AG04449 (cell line): ENCODE measurements at regions not wholly inside any gene's neighbourhood (a gene's known extent, or its start where the extent isn't known, plus 50 kb on each side); places are given as distances from the start of the nearest gene placed in this dataset.

ENCODE experiments used
- CTCF ChIA-PET: fragments of 350-600 bp; formaldehyde crosslinking; extraction: SDS; loops from one replicate; lab custom pipeline; 2021; ENCODE audit warnings: antibody characterized with exemption; lab: Yijun Ruan, JAX
- POLR2A ChIA-PET: fragments of 400-600, 350-600 bp; formaldehyde crosslinking; extraction: SDS; loops from one replicate; lab custom pipeline; 2020; ENCODE audit warnings: antibody characterized with exemption, inconsistent platforms; lab: Yijun Ruan, JAX
- DNase-seq: peaks from one replicate; pipeline ENCODE4 v3.0.0-alpha.2; 2010; ENCODE audit warnings: low read depth, low spot score
- H3K4me3 ChIP-seq: 2 replicates; pipeline ENCODE4 v1.5.1; 2011; ENCODE audit warnings: low read depth, mild to moderate bottlenecking, control low read depth, low read length
- TF ChIP-seq, protein P1 (sequence below): IDR thresholded peaks from one replicate; pipeline ENCODE4 v1.5.1; 2011; ENCODE audit warnings: mild to moderate bottlenecking, moderate library complexity, low read length, control low read depth, inconsistent platforms; ENCODE audit not compliant: insufficient read depth; ENCODE audit errors: missing control alignments

GRCh38 chr3:64297563-64297962 is 72.3 kb upstream of the PRICKLE2 start:
- no peak overlapping the region for H3K4me3 ChIP-seq
- DNase-seq = no peak
- POLR2A ChIA-PET = no interaction called here
- TF ChIP-seq, protein P1, sequence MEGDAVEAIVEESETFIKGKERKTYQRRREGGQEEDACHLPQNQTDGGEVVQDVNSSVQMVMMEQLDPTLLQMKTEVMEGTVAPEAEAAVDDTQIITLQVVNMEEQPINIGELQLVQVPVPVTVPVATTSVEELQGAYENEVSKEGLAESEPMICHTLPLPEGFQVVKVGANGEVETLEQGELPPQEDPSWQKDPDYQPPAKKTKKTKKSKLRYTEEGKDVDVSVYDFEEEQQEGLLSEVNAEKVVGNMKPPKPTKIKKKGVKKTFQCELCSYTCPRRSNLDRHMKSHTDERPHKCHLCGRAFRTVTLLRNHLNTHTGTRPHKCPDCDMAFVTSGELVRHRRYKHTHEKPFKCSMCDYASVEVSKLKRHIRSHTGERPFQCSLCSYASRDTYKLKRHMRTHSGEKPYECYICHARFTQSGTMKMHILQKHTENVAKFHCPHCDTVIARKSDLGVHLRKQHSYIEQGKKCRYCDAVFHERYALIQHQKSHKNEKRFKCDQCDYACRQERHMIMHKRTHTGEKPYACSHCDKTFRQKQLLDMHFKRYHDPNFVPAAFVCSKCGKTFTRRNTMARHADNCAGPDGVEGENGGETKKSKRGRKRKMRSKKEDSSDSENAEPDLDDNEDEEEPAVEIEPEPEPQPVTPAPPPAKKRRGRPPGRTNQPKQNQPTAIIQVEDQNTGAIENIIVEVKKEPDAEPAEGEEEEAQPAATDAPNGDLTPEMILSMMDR = no peak
- CTCF ChIA-PET = interaction anchor here (1.6 kb wide), 1 partner anchor 268 kb away, joined by 4 read pairs; no protein-coding TSS in a partner anchor

DNA sequence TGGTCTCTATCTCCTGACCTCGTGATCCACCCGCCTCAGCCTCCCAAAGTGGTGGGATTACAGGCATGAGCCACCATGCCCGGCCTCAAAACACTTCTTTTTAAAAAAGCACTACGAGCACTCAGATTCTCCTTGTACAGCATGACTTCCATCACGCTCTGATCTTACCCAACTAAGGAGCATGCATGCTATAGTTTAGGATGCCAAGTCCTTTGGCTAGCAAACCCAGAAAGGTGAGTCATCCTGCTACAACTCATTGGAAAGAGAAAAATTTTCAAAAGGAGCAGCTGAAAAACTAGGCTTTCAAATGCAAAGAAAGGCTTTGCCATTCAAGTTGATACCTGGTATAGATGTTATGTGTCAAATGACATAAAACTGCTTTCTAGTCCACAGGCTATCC is 70.3 kb upstream of the PRICKLE2 start:
- H3K4me3 ChIP-seq = no peak overlapping the region
- DNase-seq = peak; percentile 71
- ChIA-PET POLR2A (no interaction called here), CTCF (no interaction called here)
- TF ChIP-seq, protein P1 = no peak

- TF ChIP-seq, protein P1 = no peak
- ChIA-PET CTCF (no interaction called here), POLR2A (no interaction called here)
- H3K4me3 ChIP-seq = no peak overlapping the region
- no peak for DNase-seq
Observed at GRCh38 chr3:64294771-64295170, 69.5 kb upstream of the PRICKLE2 start.

DNA sequence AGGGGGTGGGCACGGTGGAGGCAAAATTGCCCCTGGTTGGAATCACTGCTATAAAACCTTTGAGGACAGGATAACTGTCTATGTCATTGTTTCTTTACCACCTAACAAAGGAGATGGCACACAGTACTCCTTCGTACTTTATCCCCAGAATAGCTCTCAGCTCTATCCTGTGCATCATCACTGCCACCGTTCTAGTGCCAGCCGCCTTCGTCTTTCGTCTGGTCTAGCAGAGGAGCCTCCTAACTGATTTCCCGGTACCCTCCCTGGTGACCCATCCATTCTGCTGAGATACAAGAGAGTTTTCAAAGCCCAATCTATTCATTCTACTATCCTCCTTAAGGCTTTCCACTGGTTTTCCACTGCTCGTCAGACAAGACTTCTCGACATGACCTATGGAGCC is 67.9 kb upstream of the PRICKLE2 start:
- no peak overlapping the region for H3K4me3 ChIP-seq
- ChIA-PET CTCF (no interaction called here), POLR2A (no interaction called here)
- DNase-seq = no peak
- TF ChIP-seq, protein P1 = no peak

DNA sequence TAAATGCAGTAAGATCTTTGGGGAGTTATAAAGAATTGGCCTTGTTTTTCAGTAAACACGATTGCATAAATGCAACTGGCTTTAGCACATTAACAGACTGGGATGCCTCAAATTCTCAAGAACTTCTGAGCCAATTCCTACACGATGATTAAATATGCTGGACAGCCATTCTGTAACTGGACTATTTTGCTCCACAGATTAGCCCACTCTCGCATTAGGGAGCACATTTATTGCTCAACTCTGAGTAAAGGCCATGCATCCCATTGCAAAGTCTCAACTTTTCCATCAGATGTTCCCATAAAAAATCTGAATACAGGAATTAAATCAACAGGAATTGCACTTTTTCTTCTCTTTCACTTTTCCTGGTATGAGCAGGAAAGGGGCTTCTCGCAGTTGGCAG is 66.7 kb upstream of the PRICKLE2 start:
- no peak overlapping the region for H3K4me3 ChIP-seq
- ChIA-PET POLR2A (no interaction called here), CTCF (no interaction called here)
- TF ChIP-seq, protein P1 = no peak
- peak; percentile 59 for DNase-seq

GRCh38 chr3:64291345-64291744 is 66.1 kb upstream of the PRICKLE2 start:
- H3K4me3 ChIP-seq = no peak overlapping the region
- no peak for DNase-seq
- ChIA-PET POLR2A (no interaction called here), CTCF (no interaction called here)
- TF ChIP-seq, protein P1 = no peak
